ENCODE measurements at regions not wholly inside any gene's neighbourhood (a gene's known extent, or its start where the extent isn't known, plus 50 kb on each side); places are given as distances from the start of the nearest gene placed in this dataset.

DNA sequence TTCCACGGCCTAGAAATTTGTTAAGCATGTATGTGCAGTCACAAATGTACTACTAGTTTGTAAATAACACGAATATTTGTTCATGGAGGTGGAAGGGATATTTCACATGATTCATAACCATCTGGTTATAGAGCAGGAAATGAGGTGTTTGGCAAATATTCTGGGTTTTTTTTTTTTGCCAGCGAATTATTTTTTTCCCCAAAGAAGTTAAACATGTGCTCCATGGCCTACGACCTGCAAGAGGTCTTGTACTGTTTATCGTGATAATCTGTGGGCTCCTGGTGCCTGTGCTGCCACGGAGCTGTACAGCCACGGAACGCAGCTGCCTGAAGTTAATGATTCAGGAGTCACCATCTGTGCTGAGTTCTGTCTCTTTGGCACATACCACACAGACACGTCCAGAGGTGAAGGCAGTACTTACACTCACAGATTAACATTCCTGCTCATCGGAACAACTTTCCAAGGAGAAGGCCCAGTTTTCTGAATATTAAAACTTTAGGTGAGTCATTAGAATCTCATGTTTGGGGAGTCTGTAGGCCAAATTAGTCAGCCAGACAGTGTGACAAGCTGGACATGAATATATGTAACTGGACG, 156.3 kb downstream of the TMX1 start:
- TF ChIP-seq, protein P1, sequence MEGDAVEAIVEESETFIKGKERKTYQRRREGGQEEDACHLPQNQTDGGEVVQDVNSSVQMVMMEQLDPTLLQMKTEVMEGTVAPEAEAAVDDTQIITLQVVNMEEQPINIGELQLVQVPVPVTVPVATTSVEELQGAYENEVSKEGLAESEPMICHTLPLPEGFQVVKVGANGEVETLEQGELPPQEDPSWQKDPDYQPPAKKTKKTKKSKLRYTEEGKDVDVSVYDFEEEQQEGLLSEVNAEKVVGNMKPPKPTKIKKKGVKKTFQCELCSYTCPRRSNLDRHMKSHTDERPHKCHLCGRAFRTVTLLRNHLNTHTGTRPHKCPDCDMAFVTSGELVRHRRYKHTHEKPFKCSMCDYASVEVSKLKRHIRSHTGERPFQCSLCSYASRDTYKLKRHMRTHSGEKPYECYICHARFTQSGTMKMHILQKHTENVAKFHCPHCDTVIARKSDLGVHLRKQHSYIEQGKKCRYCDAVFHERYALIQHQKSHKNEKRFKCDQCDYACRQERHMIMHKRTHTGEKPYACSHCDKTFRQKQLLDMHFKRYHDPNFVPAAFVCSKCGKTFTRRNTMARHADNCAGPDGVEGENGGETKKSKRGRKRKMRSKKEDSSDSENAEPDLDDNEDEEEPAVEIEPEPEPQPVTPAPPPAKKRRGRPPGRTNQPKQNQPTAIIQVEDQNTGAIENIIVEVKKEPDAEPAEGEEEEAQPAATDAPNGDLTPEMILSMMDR (IDR thresholded peaks at IDR 0.05; ENCODE audit: borderline replicate concordance, extremely low read depth, insufficient read depth): no peak
- H3K9me3 ChIP-seq (ENCODE audit: control insufficient read depth in 2 of 3, insufficient read depth in 1 of 3, low read length in 3 of 3): no peaks in the 10 kb centered on the region
- DNase-seq (peak in 2 of 5 donors; percentile 13 to 39), FAIRE-seq (no peak)
- H3K4me1 ChIP-seq (ENCODE audit: control insufficient read depth in 2 of 3, insufficient read depth in 2 of 3, low read depth in 1 of 3, low read length in 3 of 3): peaks cover 0 to 6% (median 0%) of the 10 kb centered on the region in 3 donors
- peak overlapping the region in 1 of 2 donors; percentile 32 for H3K27ac ChIP-seq (ENCODE audit: low read depth in 2 of 2, low read length in 2 of 2)
- H3K36me3 ChIP-seq (ENCODE audit: control insufficient read depth in 2 of 3, insufficient read depth in 3 of 3, low read length in 3 of 3): no peaks in the 10 kb centered on the region
- no peak overlapping the region for H3K9ac ChIP-seq (ENCODE audit: low read length in 3 of 3)
- H3K27me3 ChIP-seq (ENCODE audit: control insufficient read depth, insufficient read depth, low read length): no peaks in the 10 kb centered on the region
- H3K4me3 ChIP-seq (ENCODE audit: low read length in 3 of 3): no peak overlapping the region
- intact Hi-C loops (cut with DNase I): no loop called here

DNA sequence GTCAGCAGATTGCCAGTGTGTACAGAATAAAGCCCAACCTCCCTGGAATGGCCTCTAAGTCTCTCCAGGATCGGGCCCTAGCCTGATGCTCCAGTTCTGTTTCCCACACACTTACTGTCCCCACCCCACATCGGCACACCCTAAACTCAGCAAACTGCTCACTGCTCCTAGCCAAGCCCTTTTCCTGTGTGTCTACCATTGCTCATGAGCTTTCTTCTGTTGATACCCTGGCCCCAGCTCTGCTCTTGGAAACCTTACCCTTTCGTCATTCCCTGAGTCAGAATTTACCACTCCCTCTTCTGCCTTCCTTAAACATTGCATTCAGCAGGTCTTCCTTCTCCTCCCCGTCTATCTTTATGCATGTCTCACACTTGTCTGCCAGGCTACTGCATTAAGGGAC, 158.9 kb downstream of the TMX1 start:
- no peaks in the 10 kb centered on the region for H3K36me3 ChIP-seq (ENCODE audit: control insufficient read depth in 2 of 3, insufficient read depth in 3 of 3, low read length in 3 of 3)
- peaks cover 0 to 6% (median 0%) of the 10 kb centered on the region in 3 donors for H3K4me1 ChIP-seq (ENCODE audit: control insufficient read depth in 2 of 3, insufficient read depth in 2 of 3, low read depth in 1 of 3, low read length in 3 of 3)
- no peak overlapping the region for H3K9ac ChIP-seq (ENCODE audit: low read length in 3 of 3)
- no peaks in the 10 kb centered on the region for H3K27me3 ChIP-seq (ENCODE audit: control insufficient read depth, insufficient read depth, low read length)
- no peaks in the 10 kb centered on the region for H3K9me3 ChIP-seq (ENCODE audit: control insufficient read depth in 2 of 3, insufficient read depth in 1 of 3, low read length in 3 of 3)
- DNase-seq (no peak), FAIRE-seq (no peak)
- intact Hi-C loops (cut with DNase I): no loop called here
- no peak overlapping the region for H3K27ac ChIP-seq (ENCODE audit: low read depth in 2 of 2, low read length in 2 of 2)
- TF ChIP-seq, protein P1 (IDR thresholded peaks at IDR 0.05; ENCODE audit: borderline replicate concordance, extremely low read depth, insufficient read depth): no peak
- no peak overlapping the region for H3K4me3 ChIP-seq (ENCODE audit: low read length in 3 of 3)

DNA sequence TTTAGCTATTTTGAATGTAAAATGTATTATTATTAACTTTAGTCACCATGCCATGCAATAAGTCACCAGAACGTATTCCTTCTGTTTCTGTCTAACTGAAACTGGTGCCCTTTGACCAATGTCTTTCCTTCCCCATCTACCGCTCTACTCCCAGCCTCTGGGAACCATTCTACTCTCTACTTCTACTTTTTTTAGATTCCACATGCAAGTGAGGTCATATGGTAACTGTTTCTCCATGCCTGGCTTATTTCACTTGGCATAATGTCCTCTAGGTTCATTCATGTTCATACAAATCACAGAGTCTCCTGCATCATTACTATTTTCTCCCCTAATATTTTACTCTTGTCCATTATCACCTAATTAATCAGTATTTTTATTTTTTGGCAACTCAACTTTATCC, 160.1 kb downstream of the TMX1 start:
- H3K36me3 ChIP-seq (ENCODE audit: control insufficient read depth in 2 of 3, insufficient read depth in 3 of 3, low read length in 3 of 3): no peaks in the 10 kb centered on the region
- H3K4me1 ChIP-seq (ENCODE audit: control insufficient read depth in 2 of 3, insufficient read depth in 2 of 3, low read depth in 1 of 3, low read length in 3 of 3): peaks cover 0 to 4% (median 0%) of the 10 kb centered on the region in 3 donors
- intact Hi-C loops (cut with DNase I): no loop called here
- H3K27ac ChIP-seq (ENCODE audit: low read depth in 2 of 2, low read length in 2 of 2): no peak overlapping the region
- no peaks in the 10 kb centered on the region for H3K27me3 ChIP-seq (ENCODE audit: control insufficient read depth, insufficient read depth, low read length)
- H3K9ac ChIP-seq (ENCODE audit: low read length in 3 of 3): no peak overlapping the region
- H3K9me3 ChIP-seq (ENCODE audit: control insufficient read depth in 2 of 3, insufficient read depth in 1 of 3, low read length in 3 of 3): no peaks in the 10 kb centered on the region
- DNase-seq (peak in 1 of 5 donors; percentile 29), FAIRE-seq (no peak)
- H3K4me3 ChIP-seq (ENCODE audit: low read length in 3 of 3): no peak overlapping the region
- TF ChIP-seq, protein P1 (IDR thresholded peaks at IDR 0.05; ENCODE audit: borderline replicate concordance, extremely low read depth, insufficient read depth): no peak

DNA sequence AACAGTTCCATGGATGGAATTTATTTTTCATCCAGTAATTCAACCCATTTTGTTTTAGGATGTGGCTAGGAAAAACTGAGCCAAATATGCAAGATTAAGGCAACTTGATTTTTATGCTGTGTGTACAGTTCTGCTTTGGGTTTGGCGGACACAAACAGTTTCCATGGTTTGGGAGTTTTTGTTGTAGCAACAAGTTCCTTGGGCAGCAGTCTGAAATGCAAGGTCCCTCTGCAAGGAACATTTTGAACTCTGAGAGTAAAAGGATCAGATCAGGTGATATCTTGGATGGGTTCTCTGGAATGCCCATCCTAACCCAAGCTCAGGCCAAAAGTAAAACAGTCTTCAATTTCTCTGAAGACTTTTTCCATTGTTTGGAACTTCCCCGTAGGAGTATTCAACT, 161.2 kb downstream of the TMX1 start:
- TF ChIP-seq, protein P1 (IDR thresholded peaks at IDR 0.05; ENCODE audit: borderline replicate concordance, extremely low read depth, insufficient read depth): no peak
- intact Hi-C loops (cut with DNase I): no loop called here

More for the DNA sequence above, 161.2 kb downstream of the TMX1 start:
- no peaks in the 10 kb centered on the region for H3K9me3 ChIP-seq (ENCODE audit: control insufficient read depth in 2 of 3, insufficient read depth in 1 of 3, low read length in 3 of 3)
- no peak overlapping the region for H3K27ac ChIP-seq (ENCODE audit: low read depth in 2 of 2, low read length in 2 of 2)
- no peaks in the 10 kb centered on the region for H3K36me3 ChIP-seq (ENCODE audit: control insufficient read depth in 2 of 3, insufficient read depth in 3 of 3, low read length in 3 of 3)
- no peak overlapping the region for H3K9ac ChIP-seq (ENCODE audit: low read length in 3 of 3)
- no peaks in the 10 kb centered on the region for H3K4me1 ChIP-seq (ENCODE audit: control insufficient read depth in 2 of 3, insufficient read depth in 2 of 3, low read depth in 1 of 3, low read length in 3 of 3)
- FAIRE-seq (no peak), DNase-seq (no peak)
- H3K4me3 ChIP-seq (ENCODE audit: low read length in 3 of 3): no peak overlapping the region
- H3K27me3 ChIP-seq (ENCODE audit: control insufficient read depth, insufficient read depth, low read length): no peaks in the 10 kb centered on the region

Data from kidney (tissue), 13 donors.